ENCODE measurements at regions not wholly inside any gene's neighbourhood (a gene's known extent, or its start where the extent isn't known, plus 50 kb on each side); places are given as distances from the start of the nearest gene placed in this dataset.

DNA sequence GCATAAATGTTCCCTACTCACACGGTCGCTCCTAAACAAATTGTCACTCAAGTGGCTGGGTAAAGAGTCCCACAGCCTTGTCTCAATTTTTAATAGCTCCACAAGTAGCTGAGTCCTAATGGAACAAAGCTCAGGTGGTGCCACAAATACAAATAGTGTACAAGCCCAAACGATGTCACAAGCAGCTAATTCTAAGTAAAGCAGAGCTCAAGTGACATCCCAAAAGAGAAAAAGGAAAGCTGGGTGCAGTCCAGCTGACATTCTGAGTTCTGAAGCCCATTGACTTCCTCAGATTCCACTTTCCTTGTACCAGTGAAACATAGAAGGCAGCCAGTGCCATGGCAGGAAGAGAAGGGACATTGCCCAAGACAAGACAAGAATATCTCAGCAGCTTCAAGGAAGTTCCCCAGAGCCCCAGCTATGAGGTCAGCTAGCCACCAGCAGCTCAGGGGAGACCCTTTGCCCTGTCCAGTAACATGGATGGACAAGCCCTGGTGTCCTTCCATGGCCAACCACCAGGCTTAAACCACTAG, 231.2 kb upstream of the SGCD start:
- TF ChIP-seq, protein P1, sequence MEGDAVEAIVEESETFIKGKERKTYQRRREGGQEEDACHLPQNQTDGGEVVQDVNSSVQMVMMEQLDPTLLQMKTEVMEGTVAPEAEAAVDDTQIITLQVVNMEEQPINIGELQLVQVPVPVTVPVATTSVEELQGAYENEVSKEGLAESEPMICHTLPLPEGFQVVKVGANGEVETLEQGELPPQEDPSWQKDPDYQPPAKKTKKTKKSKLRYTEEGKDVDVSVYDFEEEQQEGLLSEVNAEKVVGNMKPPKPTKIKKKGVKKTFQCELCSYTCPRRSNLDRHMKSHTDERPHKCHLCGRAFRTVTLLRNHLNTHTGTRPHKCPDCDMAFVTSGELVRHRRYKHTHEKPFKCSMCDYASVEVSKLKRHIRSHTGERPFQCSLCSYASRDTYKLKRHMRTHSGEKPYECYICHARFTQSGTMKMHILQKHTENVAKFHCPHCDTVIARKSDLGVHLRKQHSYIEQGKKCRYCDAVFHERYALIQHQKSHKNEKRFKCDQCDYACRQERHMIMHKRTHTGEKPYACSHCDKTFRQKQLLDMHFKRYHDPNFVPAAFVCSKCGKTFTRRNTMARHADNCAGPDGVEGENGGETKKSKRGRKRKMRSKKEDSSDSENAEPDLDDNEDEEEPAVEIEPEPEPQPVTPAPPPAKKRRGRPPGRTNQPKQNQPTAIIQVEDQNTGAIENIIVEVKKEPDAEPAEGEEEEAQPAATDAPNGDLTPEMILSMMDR (IDR thresholded peaks at IDR 0.05; ENCODE audit: insufficient read depth, low read length, severe bottlenecking): no peak
- DNase-seq (ENCODE audit: low read depth) (no peak), FAIRE-seq (peak; percentile 50)
- Histone ChIP-seq H3K36me3 (ENCODE audit: control insufficient read depth, insufficient read depth, low read length) (no peaks in the 10 kb centered on the region), H3K4me3 (ENCODE audit: low read depth, low read length) (no peak overlapping the region), H3K27me3 (ENCODE audit: control insufficient read depth, insufficient read depth, low read length) (no peaks in the 10 kb centered on the region)

DNA sequence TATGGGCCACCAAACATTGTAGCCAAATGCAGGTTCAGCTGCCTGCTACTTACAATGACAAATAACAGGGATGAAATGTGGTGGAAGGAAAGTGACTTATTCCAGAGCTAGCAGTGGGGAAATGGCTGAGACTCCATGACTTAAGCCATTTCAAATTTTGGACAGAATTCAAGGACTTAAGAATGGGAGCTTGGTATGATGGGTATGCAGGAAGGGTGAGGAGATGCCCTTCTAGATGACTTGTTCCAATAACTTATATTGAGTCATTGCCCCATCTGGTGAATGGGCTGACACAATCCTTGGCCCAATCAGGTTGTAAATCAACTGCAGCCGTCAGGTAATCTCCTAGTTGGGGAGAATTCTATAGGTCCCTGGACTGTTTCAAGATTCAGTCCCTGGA, 230.7 kb upstream of the SGCD start:
- TF ChIP-seq, protein P1 (IDR thresholded peaks at IDR 0.05; ENCODE audit: insufficient read depth, low read length, severe bottlenecking): no peak
- no peak for DNase-seq (ENCODE audit: low read depth)
- FAIRE-seq: no peak

DNA sequence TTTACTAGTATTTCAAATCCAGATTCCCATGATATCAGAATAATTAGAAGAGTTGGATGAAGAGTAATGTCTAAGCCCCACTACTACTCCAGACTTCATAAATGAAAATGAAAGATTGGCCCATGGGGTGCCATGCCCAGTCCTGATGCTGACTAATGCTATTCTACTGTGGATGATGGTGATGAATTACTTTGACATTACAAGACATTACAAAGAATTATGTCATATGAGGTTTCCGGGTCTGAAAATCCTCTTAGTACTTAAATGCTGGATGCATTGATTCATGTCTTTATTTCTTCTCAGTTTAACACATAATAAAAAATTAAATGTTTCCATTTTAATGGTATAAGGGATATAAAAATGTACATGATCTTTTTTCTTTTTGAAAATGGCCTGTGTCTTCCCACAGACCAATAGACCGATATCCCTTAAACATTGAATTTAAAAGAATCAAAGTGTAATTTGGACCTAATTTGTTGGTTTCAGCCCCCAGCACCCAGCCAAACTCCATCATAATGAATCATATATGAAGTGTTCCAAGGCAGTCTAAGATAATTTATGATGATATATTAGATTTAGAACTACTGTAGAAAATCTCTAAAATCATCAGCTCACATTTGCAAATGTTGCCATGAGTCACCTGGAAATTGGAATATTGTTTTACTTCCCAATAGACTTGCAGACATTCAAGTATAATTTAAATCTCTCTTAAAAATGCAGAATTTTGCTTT, 223.6 kb upstream of the SGCD start:
- TF ChIP-seq, protein P1 (IDR thresholded peaks at IDR 0.05; ENCODE audit: insufficient read depth, low read length, severe bottlenecking): no peak
- H3K4me3 ChIP-seq (ENCODE audit: low read depth, low read length): no peak overlapping the region
- no peaks in the 10 kb centered on the region for H3K27me3 ChIP-seq (ENCODE audit: control insufficient read depth, insufficient read depth, low read length)
- FAIRE-seq: no peak
- H3K36me3 ChIP-seq (ENCODE audit: control insufficient read depth, insufficient read depth, low read length): no peaks in the 10 kb centered on the region
- peak; percentile 1 for DNase-seq (ENCODE audit: low read depth)

More for the DNA sequence above, 230.7 kb upstream of the SGCD start:
- no peaks in the 10 kb centered on the region for H3K27me3 ChIP-seq (ENCODE audit: control insufficient read depth, insufficient read depth, low read length)
- no peaks in the 10 kb centered on the region for H3K36me3 ChIP-seq (ENCODE audit: control insufficient read depth, insufficient read depth, low read length)
- no peak overlapping the region for H3K4me3 ChIP-seq (ENCODE audit: low read depth, low read length)

DNA sequence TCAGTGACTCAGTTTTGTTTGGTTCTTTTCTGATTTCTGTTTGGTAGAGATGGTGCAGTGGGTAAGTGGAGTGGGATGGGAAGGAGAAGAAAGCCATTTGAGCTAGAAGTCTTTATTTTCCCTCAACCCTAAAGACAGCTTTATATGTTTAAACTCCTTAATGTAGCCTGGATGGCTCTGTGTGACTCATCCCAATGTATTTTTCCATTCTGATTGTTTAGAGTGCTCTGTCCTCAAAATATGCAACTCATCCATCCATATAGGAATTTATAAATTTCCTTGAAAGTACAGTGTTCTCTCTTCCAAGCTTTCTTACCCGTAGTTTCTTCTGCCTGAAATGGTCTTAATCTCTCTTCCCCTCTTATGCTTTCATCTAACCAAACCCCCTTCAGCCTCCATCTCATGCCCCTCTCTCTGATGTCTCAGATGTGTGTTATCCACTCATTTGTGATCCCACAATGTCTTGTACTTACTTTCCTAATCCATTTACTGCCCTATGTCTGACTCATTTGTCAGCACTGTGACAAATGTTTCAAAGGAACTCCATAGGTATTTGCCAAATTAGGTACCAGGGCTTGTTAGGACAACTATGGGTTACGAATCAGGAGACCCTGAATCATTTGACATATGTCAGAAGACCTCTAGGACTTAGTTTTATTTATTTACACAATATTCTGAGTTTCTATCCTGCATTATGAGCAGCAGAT, 217.5 kb upstream of the SGCD start:
- no peak for FAIRE-seq
- H3K36me3 ChIP-seq (ENCODE audit: control insufficient read depth, insufficient read depth, low read length): no peaks in the 10 kb centered on the region
- H3K27me3 ChIP-seq (ENCODE audit: control insufficient read depth, insufficient read depth, low read length): no peaks in the 10 kb centered on the region
- TF ChIP-seq, protein P1 (IDR thresholded peaks at IDR 0.05; ENCODE audit: insufficient read depth, low read length, severe bottlenecking): no peak
- H3K4me3 ChIP-seq (ENCODE audit: low read depth, low read length): no peak overlapping the region
- DNase-seq (ENCODE audit: low read depth): no peak

DNA sequence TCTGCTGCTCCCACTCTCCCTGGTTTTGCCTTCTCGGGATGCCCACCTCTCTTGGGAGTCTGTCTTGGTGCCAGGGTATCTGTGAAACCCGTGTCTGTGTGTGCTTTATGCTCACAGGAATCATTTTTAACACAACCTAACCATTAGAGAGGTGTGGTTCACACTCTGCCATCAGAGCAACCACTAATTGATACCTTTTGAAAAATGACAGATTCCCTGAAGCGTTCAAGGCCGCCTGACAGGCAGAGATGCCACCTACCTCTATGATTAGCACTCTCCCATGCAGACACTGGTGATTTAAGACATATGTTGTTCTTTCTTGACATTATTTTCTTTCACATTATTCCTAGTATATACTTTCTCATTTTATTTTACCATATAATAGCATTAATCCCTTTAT, 207.3 kb upstream of the SGCD start:
- FAIRE-seq (no peak), DNase-seq (ENCODE audit: low read depth) (no peak)
- Histone ChIP-seq H3K4me3 (ENCODE audit: low read depth, low read length) (no peak overlapping the region), H3K36me3 (ENCODE audit: control insufficient read depth, insufficient read depth, low read length) (no peaks in the 10 kb centered on the region), H3K27me3 (ENCODE audit: control insufficient read depth, insufficient read depth, low read length) (no peaks in the 10 kb centered on the region)
- TF ChIP-seq, protein P1 (IDR thresholded peaks at IDR 0.05; ENCODE audit: insufficient read depth, low read length, severe bottlenecking): no peak

Measured in bronchial epithelial cell (primary cell).